PC-9 (cell line): ENCODE measurements at regions not wholly inside any gene's neighbourhood (a gene's known extent, or its start where the extent isn't known, plus 50 kb on each side); places are given as distances from the start of the nearest gene placed in this dataset.

ENCODE experiments used
- CTCF ChIP-seq: fragments of 200-600 bp; sonication (generic); conservative IDR thresholded peaks from 2 replicates; pipeline ENCODE4 v1.6.1; 2017; ENCODE audit warnings: mixed run types, antibody characterized with exemption, mild to moderate bottlenecking, moderate library complexity
- EZH2 ChIP-seq: fragments of 200-600 bp; sonication (generic); IDR thresholded peaks from 2 replicates; pipeline ENCODE4 v1.8.0; 2017; ENCODE audit warnings: antibody characterized with exemption, low read depth

GRCh38 chr12:63403256-63403655 is 252.3 kb upstream of the AVPR1A start:
- TF ChIP-seq EZH2 (no peak), CTCF (no peak)
